ENCODE measurements at regions not wholly inside any gene's neighbourhood (a gene's known extent, or its start where the extent isn't known, plus 50 kb on each side); places are given as distances from the start of the nearest gene placed in this dataset.

DNA sequence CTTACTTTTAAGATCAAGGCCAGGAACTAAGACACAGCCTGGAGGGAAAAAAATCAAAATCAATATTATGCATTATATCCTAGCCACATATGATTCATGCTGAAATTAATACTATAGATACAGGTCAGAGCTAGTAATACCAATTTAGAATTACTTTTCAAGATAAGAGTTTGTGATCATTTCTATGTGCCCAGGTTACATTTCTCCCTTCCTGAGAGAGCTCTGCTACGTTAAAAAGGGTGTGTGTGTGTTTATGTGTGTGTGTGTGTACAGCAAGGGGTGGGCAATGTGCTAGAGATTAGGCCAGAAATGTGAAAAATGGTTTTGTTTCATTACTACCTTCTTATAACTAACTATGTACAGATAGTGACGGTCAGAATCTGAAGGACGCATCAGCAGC, 223.9 kb upstream of the FLRT2 start:
- TF ChIP-seq, protein P1, sequence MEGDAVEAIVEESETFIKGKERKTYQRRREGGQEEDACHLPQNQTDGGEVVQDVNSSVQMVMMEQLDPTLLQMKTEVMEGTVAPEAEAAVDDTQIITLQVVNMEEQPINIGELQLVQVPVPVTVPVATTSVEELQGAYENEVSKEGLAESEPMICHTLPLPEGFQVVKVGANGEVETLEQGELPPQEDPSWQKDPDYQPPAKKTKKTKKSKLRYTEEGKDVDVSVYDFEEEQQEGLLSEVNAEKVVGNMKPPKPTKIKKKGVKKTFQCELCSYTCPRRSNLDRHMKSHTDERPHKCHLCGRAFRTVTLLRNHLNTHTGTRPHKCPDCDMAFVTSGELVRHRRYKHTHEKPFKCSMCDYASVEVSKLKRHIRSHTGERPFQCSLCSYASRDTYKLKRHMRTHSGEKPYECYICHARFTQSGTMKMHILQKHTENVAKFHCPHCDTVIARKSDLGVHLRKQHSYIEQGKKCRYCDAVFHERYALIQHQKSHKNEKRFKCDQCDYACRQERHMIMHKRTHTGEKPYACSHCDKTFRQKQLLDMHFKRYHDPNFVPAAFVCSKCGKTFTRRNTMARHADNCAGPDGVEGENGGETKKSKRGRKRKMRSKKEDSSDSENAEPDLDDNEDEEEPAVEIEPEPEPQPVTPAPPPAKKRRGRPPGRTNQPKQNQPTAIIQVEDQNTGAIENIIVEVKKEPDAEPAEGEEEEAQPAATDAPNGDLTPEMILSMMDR (IDR thresholded peaks at IDR 0.05; ENCODE audit: borderline replicate concordance, extremely low read depth, low read length, poor library complexity, severe bottlenecking): no peak
- no peak for TF ChIP-seq EZH2 (IDR thresholded peaks at IDR 0.05; ENCODE audit: borderline replicate concordance, low read depth, low read length, severe bottlenecking)

All from DND-41 (cell line).